WTC11 (cell line): ENCODE measurements at regions not wholly inside any gene's neighbourhood (a gene's known extent, or its start where the extent isn't known, plus 50 kb on each side); places are given as distances from the start of the nearest gene placed in this dataset.

Experiments
- ATAC-seq: fragments of 200-7000 bp; cut with Tn5 transposase; 2 replicates; pipeline ENCODE4 v1.10.0; 2021; ENCODE audit warnings: mild to moderate bottlenecking, moderate library complexity
- CTCF ChIA-PET: fragments of 300-600 bp; sonication (Branson Sonifier 250); formaldehyde crosslinking; loops from one replicate; lab custom pipeline; 2021; ENCODE audit warnings: antibody characterized with exemption; lab: Charles Lee
- POLR2A ChIA-PET: fragments of 350-600 bp; sonication (Branson Sonifier 250); formaldehyde crosslinking; loops from one replicate; lab custom pipeline; 2021; ENCODE audit warnings: antibody characterized with exemption; lab: Charles Lee
- DNase-seq: peaks from one replicate; pipeline ENCODE4 v3.0.0; 2021; ENCODE audit warnings: low spot score
- H3K27ac Mint-ChIP-seq: 2 replicates; pipeline ENCODE4 v1.8.0; 2021; ENCODE audit warnings: mixed read lengths
- H3K27me3 Mint-ChIP-seq: 2 replicates; pipeline ENCODE4 v1.8.0; 2021; ENCODE audit warnings: low read depth, mild to moderate bottlenecking, moderate library complexity, mixed read lengths
- H3K36me3 Mint-ChIP-seq: 2 replicates; pipeline ENCODE4 v1.8.0; 2021; ENCODE audit warnings: mixed read lengths
- H3K4me1 Mint-ChIP-seq: 2 replicates; pipeline ENCODE4 v1.8.0; 2022; ENCODE audit warnings: mixed read lengths
- H3K4me3 Mint-ChIP-seq: 2 replicates; pipeline ENCODE4 v1.8.0; 2021; ENCODE audit warnings: mild to moderate bottlenecking, moderate library complexity, mixed read lengths
- H3K9me3 Mint-ChIP-seq: 2 replicates; pipeline ENCODE4 v1.8.0; 2021; ENCODE audit warnings: mixed read lengths
- CREM ChIP-seq: sonication (generic); formaldehyde crosslinking; IDR thresholded peaks from 2 replicates; pipeline ENCODE4 v1.8.1; 2022; ENCODE audit warnings: mild to moderate bottlenecking, missing genetic modification reagents, moderate library complexity
- FOXK1 ChIP-seq: sonication (generic); formaldehyde crosslinking; IDR thresholded peaks from 2 replicates; pipeline ENCODE4 v1.8.0; 2022; ENCODE audit warnings: mild to moderate bottlenecking, moderate library complexity, missing genetic modification reagents
- GRHL2 ChIP-seq: fragments of 250-450 bp; sonication (Bioruptor Pico); IDR thresholded peaks from 2 replicates; pipeline ENCODE4 v1.8.0; 2022; ENCODE audit warnings: mild to moderate bottlenecking, moderate library complexity; ENCODE audit not compliant: insufficient replicate concordance, severe bottlenecking
- GTF2I ChIP-seq: fragments of 250-450 bp; sonication (Bioruptor Pico); conservative IDR thresholded peaks from 2 replicates; pipeline ENCODE4 v1.4.0; 2021; ENCODE audit warnings: mild to moderate bottlenecking
- HMGXB4 ChIP-seq: sonication (generic); formaldehyde crosslinking; IDR thresholded peaks from 2 replicates; pipeline ENCODE4 v1.8.1; 2023; ENCODE audit warnings: mild to moderate bottlenecking, moderate library complexity, missing genetic modification reagents
- IRF2 ChIP-seq: sonication (generic); formaldehyde crosslinking; IDR thresholded peaks from 2 replicates; pipeline ENCODE4 v1.8.0; 2022; ENCODE audit warnings: low read depth, missing genetic modification reagents, borderline replicate concordance
- KAT7 ChIP-seq: sonication (generic); formaldehyde crosslinking; IDR thresholded peaks from 2 replicates; pipeline ENCODE4 v1.8.1; 2023; ENCODE audit warnings: missing genetic modification reagents, mild to moderate bottlenecking, borderline replicate concordance
- MYBL2 ChIP-seq: sonication (generic); formaldehyde crosslinking; IDR thresholded peaks from 2 replicates; pipeline ENCODE4 v1.8.1; 2023; ENCODE audit warnings: mild to moderate bottlenecking, moderate library complexity, missing genetic modification reagents
- NFYB ChIP-seq: sonication (generic); formaldehyde crosslinking; conservative IDR thresholded peaks from 2 replicates; pipeline ENCODE4 v1.8.0; 2022; ENCODE audit warnings: low read depth, missing genetic modification reagents
- NR2C2 ChIP-seq: sonication (generic); formaldehyde crosslinking; IDR thresholded peaks from 2 replicates; pipeline ENCODE4 v1.8.0; 2022; ENCODE audit warnings: mild to moderate bottlenecking, missing genetic modification reagents
- RORB ChIP-seq: fragments of 250-450 bp; sonication (Bioruptor Pico); IDR thresholded peaks from 2 replicates; pipeline ENCODE4 v1.9.0; 2021; ENCODE audit warnings: mild to moderate bottlenecking
- TEAD4 ChIP-seq: sonication (generic); formaldehyde crosslinking; IDR thresholded peaks from 2 replicates; pipeline ENCODE4 v1.8.0; 2022; ENCODE audit warnings: mild to moderate bottlenecking, missing genetic modification reagents
- TP53 ChIP-seq: sonication (generic); formaldehyde crosslinking; IDR thresholded peaks from 2 replicates; pipeline ENCODE4 v1.8.1; 2023; ENCODE audit warnings: mild to moderate bottlenecking, missing genetic modification reagents
- ZNF396 ChIP-seq: fragments of 250-450 bp; sonication (Bioruptor Pico); IDR thresholded peaks from 2 replicates; pipeline ENCODE4 v1.8.0; 2021; ENCODE audit warnings: mild to moderate bottlenecking, moderate library complexity, borderline replicate concordance
- TF ChIP-seq, protein P1 (sequence below): sonication (generic); formaldehyde crosslinking; IDR thresholded peaks from 2 replicates; pipeline ENCODE4 v1.8.1; 2022; ENCODE audit warnings: mild to moderate bottlenecking, missing genetic modification reagents, moderate library complexity, borderline replicate concordance
- TF ChIP-seq, protein P2 (sequence below): sonication (generic); formaldehyde crosslinking; IDR thresholded peaks from 2 replicates; pipeline ENCODE4 v1.8.0; 2023; ENCODE audit warnings: mild to moderate bottlenecking, missing genetic modification reagents
- TF ChIP-seq, protein P3 (sequence below): fragments of 250-450 bp; sonication (Bioruptor Pico); IDR thresholded peaks from 2 replicates; pipeline ENCODE4 v2.1.2; 2022; ENCODE audit warnings: mild to moderate bottlenecking, moderate library complexity
- TF ChIP-seq, protein P4 (sequence below): fragments of 250-450 bp; sonication (Bioruptor Pico); IDR thresholded peaks from 2 replicates; pipeline ENCODE4 v1.9.0; 2021; ENCODE audit warnings: mild to moderate bottlenecking, borderline replicate concordance
- TF ChIP-seq, protein P5 (sequence below): sonication (generic); formaldehyde crosslinking; IDR thresholded peaks from 2 replicates; pipeline ENCODE4 v1.8.0; 2023; ENCODE audit warnings: missing genetic modification reagents, mild to moderate bottlenecking, borderline replicate concordance

DNA sequence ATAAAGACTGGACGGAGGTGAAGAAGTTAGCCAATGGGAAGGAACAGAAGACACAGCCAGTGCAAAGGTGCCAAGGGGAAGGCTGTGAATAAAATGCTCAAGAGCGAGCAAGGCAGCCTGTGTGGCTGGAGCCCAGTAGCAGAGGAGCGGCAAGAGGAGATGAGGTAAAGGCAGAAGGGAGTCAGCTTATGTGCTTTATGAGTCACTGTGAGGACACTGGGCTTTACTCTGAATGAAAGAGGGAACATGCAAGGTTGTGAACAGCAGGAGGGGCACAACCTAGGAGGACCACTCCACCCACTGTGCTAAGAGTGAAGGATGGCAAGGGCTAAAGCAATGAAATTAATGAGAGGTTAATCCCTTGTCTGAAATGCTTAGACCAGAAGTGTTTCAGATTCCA is 129.0 kb upstream of the ODAD2 start:
- no peak for TF ChIP-seq RORB
- TF ChIP-seq ZNF396: no peak
- TF ChIP-seq, protein P1, sequence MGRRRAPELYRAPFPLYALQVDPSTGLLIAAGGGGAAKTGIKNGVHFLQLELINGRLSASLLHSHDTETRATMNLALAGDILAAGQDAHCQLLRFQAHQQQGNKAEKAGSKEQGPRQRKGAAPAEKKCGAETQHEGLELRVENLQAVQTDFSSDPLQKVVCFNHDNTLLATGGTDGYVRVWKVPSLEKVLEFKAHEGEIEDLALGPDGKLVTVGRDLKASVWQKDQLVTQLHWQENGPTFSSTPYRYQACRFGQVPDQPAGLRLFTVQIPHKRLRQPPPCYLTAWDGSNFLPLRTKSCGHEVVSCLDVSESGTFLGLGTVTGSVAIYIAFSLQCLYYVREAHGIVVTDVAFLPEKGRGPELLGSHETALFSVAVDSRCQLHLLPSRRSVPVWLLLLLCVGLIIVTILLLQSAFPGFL (CRISPR knock-in tag): no peak
- TF ChIP-seq HMGXB4 (CRISPR knock-in tag): no peak
- TF ChIP-seq GTF2I: no peak
- TF ChIP-seq CREM (CRISPR knock-in tag): no peak
- TF ChIP-seq KAT7 (CRISPR knock-in tag): no peak
- TF ChIP-seq TP53 (CRISPR knock-in tag): no peak
- no peak for TF ChIP-seq NFYB (CRISPR knock-in tag)
- TF ChIP-seq GRHL2 (CRISPR knock-in tag): no peak
- no peak for TF ChIP-seq TEAD4 (CRISPR knock-in tag)
- TF ChIP-seq, protein P2, sequence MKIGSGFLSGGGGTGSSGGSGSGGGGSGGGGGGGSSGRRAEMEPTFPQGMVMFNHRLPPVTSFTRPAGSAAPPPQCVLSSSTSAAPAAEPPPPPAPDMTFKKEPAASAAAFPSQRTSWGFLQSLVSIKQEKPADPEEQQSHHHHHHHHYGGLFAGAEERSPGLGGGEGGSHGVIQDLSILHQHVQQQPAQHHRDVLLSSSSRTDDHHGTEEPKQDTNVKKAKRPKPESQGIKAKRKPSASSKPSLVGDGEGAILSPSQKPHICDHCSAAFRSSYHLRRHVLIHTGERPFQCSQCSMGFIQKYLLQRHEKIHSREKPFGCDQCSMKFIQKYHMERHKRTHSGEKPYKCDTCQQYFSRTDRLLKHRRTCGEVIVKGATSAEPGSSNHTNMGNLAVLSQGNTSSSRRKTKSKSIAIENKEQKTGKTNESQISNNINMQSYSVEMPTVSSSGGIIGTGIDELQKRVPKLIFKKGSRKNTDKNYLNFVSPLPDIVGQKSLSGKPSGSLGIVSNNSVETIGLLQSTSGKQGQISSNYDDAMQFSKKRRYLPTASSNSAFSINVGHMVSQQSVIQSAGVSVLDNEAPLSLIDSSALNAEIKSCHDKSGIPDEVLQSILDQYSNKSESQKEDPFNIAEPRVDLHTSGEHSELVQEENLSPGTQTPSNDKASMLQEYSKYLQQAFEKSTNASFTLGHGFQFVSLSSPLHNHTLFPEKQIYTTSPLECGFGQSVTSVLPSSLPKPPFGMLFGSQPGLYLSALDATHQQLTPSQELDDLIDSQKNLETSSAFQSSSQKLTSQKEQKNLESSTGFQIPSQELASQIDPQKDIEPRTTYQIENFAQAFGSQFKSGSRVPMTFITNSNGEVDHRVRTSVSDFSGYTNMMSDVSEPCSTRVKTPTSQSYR: no peak
- Mint-ChIP-seq H3K4me1 (peaks cover 2% of the 10 kb centered on the region; the same call in 1 of the 2 replicates), H3K27ac (no peak overlapping the region), H3K9me3 (peaks cover 25% of the 10 kb centered on the region), H3K27me3 (no peaks in the 10 kb centered on the region), H3K36me3 (peaks cover 14% of the 10 kb centered on the region), H3K4me3 (no peak overlapping the region)
- ChIA-PET CTCF (no interaction called here), POLR2A (no interaction called here)
- no peak for DNase-seq
- no peak for ATAC-seq

GRCh38 chr10:28125701-28126100 is 126.8 kb upstream of the ODAD2 start:
- H3K27ac Mint-ChIP-seq: no peak overlapping the region
- peaks cover 2% of the 10 kb centered on the region; the same call in 1 of the 2 replicates for H3K4me1 Mint-ChIP-seq
- no peak overlapping the region for H3K4me3 Mint-ChIP-seq
- CTCF ChIA-PET: no interaction called here
- POLR2A ChIA-PET: no interaction called here
- H3K36me3 Mint-ChIP-seq: peaks cover 14% of the 10 kb centered on the region
- H3K27me3 Mint-ChIP-seq: no peaks in the 10 kb centered on the region
- H3K9me3 Mint-ChIP-seq: peaks cover 23% of the 10 kb centered on the region
- no peak for ATAC-seq
- no peak for DNase-seq
- TF ChIP-seq FOXK1 (CRISPR knock-in tag) (no peak), MYBL2 (CRISPR knock-in tag) (no peak), IRF2 (CRISPR knock-in tag) (no peak), NR2C2 (no peak)
- TF ChIP-seq, protein P3, sequence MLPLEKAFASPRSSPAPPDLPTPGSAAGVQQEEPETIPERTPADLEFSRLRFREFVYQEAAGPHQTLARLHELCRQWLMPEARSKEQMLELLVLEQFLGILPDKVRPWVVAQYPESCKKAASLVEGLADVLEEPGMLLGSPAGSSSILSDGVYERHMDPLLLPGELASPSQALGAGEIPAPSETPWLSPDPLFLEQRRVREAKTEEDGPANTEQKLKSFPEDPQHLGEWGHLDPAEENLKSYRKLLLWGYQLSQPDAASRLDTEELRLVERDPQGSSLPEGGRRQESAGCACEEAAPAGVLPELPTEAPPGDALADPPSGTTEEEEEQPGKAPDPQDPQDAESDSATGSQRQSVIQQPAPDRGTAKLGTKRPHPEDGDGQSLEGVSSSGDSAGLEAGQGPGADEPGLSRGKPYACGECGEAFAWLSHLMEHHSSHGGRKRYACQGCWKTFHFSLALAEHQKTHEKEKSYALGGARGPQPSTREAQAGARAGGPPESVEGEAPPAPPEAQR (CRISPR knock-in tag): no peak
- TF ChIP-seq, protein P4, sequence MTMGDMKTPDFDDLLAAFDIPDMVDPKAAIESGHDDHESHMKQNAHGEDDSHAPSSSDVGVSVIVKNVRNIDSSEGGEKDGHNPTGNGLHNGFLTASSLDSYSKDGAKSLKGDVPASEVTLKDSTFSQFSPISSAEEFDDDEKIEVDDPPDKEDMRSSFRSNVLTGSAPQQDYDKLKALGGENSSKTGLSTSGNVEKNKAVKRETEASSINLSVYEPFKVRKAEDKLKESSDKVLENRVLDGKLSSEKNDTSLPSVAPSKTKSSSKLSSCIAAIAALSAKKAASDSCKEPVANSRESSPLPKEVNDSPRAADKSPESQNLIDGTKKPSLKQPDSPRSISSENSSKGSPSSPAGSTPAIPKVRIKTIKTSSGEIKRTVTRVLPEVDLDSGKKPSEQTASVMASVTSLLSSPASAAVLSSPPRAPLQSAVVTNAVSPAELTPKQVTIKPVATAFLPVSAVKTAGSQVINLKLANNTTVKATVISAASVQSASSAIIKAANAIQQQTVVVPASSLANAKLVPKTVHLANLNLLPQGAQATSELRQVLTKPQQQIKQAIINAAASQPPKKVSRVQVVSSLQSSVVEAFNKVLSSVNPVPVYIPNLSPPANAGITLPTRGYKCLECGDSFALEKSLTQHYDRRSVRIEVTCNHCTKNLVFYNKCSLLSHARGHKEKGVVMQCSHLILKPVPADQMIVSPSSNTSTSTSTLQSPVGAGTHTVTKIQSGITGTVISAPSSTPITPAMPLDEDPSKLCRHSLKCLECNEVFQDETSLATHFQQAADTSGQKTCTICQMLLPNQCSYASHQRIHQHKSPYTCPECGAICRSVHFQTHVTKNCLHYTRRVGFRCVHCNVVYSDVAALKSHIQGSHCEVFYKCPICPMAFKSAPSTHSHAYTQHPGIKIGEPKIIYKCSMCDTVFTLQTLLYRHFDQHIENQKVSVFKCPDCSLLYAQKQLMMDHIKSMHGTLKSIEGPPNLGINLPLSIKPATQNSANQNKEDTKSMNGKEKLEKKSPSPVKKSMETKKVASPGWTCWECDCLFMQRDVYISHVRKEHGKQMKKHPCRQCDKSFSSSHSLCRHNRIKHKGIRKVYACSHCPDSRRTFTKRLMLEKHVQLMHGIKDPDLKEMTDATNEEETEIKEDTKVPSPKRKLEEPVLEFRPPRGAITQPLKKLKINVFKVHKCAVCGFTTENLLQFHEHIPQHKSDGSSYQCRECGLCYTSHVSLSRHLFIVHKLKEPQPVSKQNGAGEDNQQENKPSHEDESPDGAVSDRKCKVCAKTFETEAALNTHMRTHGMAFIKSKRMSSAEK (CRISPR knock-in tag): no peak
- TF ChIP-seq, protein P5, sequence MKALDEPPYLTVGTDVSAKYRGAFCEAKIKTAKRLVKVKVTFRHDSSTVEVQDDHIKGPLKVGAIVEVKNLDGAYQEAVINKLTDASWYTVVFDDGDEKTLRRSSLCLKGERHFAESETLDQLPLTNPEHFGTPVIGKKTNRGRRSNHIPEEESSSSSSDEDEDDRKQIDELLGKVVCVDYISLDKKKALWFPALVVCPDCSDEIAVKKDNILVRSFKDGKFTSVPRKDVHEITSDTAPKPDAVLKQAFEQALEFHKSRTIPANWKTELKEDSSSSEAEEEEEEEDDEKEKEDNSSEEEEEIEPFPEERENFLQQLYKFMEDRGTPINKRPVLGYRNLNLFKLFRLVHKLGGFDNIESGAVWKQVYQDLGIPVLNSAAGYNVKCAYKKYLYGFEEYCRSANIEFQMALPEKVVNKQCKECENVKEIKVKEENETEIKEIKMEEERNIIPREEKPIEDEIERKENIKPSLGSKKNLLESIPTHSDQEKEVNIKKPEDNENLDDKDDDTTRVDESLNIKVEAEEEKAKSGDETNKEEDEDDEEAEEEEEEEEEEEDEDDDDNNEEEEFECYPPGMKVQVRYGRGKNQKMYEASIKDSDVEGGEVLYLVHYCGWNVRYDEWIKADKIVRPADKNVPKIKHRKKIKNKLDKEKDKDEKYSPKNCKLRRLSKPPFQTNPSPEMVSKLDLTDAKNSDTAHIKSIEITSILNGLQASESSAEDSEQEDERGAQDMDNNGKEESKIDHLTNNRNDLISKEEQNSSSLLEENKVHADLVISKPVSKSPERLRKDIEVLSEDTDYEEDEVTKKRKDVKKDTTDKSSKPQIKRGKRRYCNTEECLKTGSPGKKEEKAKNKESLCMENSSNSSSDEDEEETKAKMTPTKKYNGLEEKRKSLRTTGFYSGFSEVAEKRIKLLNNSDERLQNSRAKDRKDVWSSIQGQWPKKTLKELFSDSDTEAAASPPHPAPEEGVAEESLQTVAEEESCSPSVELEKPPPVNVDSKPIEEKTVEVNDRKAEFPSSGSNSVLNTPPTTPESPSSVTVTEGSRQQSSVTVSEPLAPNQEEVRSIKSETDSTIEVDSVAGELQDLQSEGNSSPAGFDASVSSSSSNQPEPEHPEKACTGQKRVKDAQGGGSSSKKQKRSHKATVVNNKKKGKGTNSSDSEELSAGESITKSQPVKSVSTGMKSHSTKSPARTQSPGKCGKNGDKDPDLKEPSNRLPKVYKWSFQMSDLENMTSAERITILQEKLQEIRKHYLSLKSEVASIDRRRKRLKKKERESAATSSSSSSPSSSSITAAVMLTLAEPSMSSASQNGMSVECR (CRISPR knock-in tag): no peak
- TF ChIP-seq, protein P1 (CRISPR knock-in tag): no peak
